K562 (cell line): ENCODE measurements at regions not wholly inside any gene's neighbourhood (a gene's known extent, or its start where the extent isn't known, plus 50 kb on each side); places are given as distances from the start of the nearest gene placed in this dataset.

Experiments
- ATAC-seq: fragments of 200-7000 bp; cut with Tn5 transposase; 3 replicates; pipeline ENCODE4 v1.9.1; 2020; ENCODE audit warnings: moderate library complexity
- BruUV-seq: library from RNA; stranded (reverse); fragments of 400-500 nt; replicated peaks from 2 replicates; lab custom pipeline; 2021; lab: Mats Ljungman, UMichigan
- CTCF ChIA-PET: fragments of 300-600 bp; formaldehyde crosslinking; extraction: SDS; loops from one replicate; lab custom pipeline; 2021; ENCODE audit warnings: low intra/inter-chr PET ratio; lab: Yijun Ruan, JAX
- POLR2A ChIA-PET: fragments of 300-600, 350-650 bp; sonication (Branson Sonifier 250); formaldehyde crosslinking; extraction: SDS; loops from one replicate; lab custom pipeline; 2021; ENCODE audit warnings: antibody characterized with exemption, inconsistent platforms; lab: Yijun Ruan, JAX
- DNase-seq, 4 experiments: peaks; one replicate each; pipeline versions ENCODE4 v3.0.0 to v3.0.0-alpha.2; 2011 to 2018; ENCODE audit warnings: low spot score in 3 of 4, mixed read lengths in 3 of 4; ENCODE audit errors: extremely low read depth in 1 of 4
- FAIRE-seq: peaks from 2 replicates; lab custom pipeline; 2011; peaks lifted over from hg19 to GRCh38; lab: Jason Lieb, UNC
- H2AFZ ChIP-seq: 2 replicates; pipeline ENCODE4 v1.6.0; 2011; ENCODE audit warnings: low read depth, low read length, control low read depth, inconsistent platforms
- H3K27ac ChIP-seq: fragments of 200-600 bp; 3 replicates; pipeline ENCODE4 v1.8.0; 2011; ENCODE audit warnings: low read depth, mild to moderate bottlenecking, control low read depth, inconsistent platforms, low read length, moderate library complexity, mixed read lengths; ENCODE audit errors: extremely low read depth
- H3K27me3 ChIP-seq, 2 experiments: fragments of 300-600 bp in 1 of 2; 2 replicates in 1 of 2; 3 replicates in 1 of 2; pipeline versions ENCODE4 v1.6.0 to v1.8.0; 2011; ENCODE audit warnings: inconsistent platforms in 2 of 2, low read length in 2 of 2, mild to moderate bottlenecking in 1 of 2, mixed read lengths in 1 of 2, moderate library complexity in 1 of 2; ENCODE audit not compliant: control insufficient read depth in 2 of 2, insufficient read depth in 2 of 2
- H3K36me3 ChIP-seq: fragments of 300-600 bp; 3 replicates; pipeline ENCODE4 v1.8.0; 2011; ENCODE audit warnings: mild to moderate bottlenecking, low read length, inconsistent platforms; ENCODE audit not compliant: control insufficient read depth, insufficient read depth
- H3K4me1 ChIP-seq, 2 experiments: fragments of 200-600 bp in 1 of 2; replicated peaks in 1 of 2; 2 replicates in 1 of 2; 3 replicates in 1 of 2; pipeline versions ENCODE4 v1.5.1 to v1.8.0; 2011; ENCODE audit warnings: inconsistent platforms in 2 of 2, low read length in 2 of 2, mild to moderate bottlenecking in 1 of 2, mixed read lengths in 1 of 2, moderate library complexity in 1 of 2; ENCODE audit not compliant: control insufficient read depth in 2 of 2, insufficient read depth in 2 of 2
- H3K4me2 ChIP-seq: 2 replicates; pipeline ENCODE4 v1.6.1; 2011; ENCODE audit warnings: low read length, control low read depth, inconsistent platforms, mixed read lengths; ENCODE audit not compliant: insufficient read depth
- H3K4me3 ChIP-seq: fragments of 200-600 bp; sonication (generic), shearing (Covaris generic); 2 replicates; pipeline ENCODE4 v1.5.1; 2016; ENCODE audit warnings: control low read depth, inconsistent platforms
- H3K79me2 ChIP-seq: fragments of 200-600 bp; 3 replicates; pipeline ENCODE4 v1.8.0; 2011; ENCODE audit warnings: low read length, inconsistent platforms; ENCODE audit not compliant: control insufficient read depth, insufficient read depth
- H3K9ac ChIP-seq, 2 experiments: 2 replicates each; pipeline versions ENCODE4 v1.6.0 to v1.6.1; 2011; ENCODE audit warnings: low read depth in 2 of 2, low read length in 2 of 2, control low read depth in 1 of 2, inconsistent platforms in 1 of 2, mild to moderate bottlenecking in 1 of 2, mixed read lengths in 1 of 2; ENCODE audit not compliant: insufficient read depth in 1 of 2
- H3K9me1 ChIP-seq: one replicate; pipeline ENCODE4 v1.6.0; 2011; ENCODE audit warnings: inconsistent platforms, mild to moderate bottlenecking, low read length, moderate library complexity; ENCODE audit not compliant: control insufficient read depth, insufficient read depth
- H3K9me3 ChIP-seq: replicated peaks from 2 replicates; pipeline ENCODE4 v1.5.1; 2011; ENCODE audit warnings: low read depth, low read length, inconsistent platforms; ENCODE audit not compliant: control insufficient read depth, insufficient read depth
- H4K20me1 ChIP-seq: replicated peaks from 2 replicates; pipeline ENCODE4 v1.6.1; 2011; ENCODE audit warnings: low read length, inconsistent platforms, mixed read lengths; ENCODE audit not compliant: control insufficient read depth, insufficient read depth
- L3MBTL2 ChIP-seq: fragments of 450-650 bp; IDR thresholded peaks from 2 replicates; pipeline ENCODE4 v1.6.1; 2016; ENCODE audit warnings: mild to moderate bottlenecking, moderate library complexity
- NEUROD1 ChIP-seq: fragments of 150-350 bp; IDR thresholded peaks from 2 replicates; pipeline ENCODE4 v1.6.1; 2014; ENCODE audit warnings: borderline replicate concordance, low read length, low read depth; ENCODE audit not compliant: partially characterized antibody
- TCF15 ChIP-seq: fragments of 250-450 bp; sonication (Bioruptor Pico); IDR thresholded peaks from 2 replicates; pipeline ENCODE4 v1.8.0; 2022; ENCODE audit warnings: moderate library complexity, mild to moderate bottlenecking, inconsistent platforms
- TSHZ1 ChIP-seq: fragments of 250-450 bp; sonication (Bioruptor Pico); IDR thresholded peaks from 2 replicates; pipeline ENCODE4 v1.4.0; 2020; ENCODE audit warnings: mild to moderate bottlenecking, moderate library complexity
- VEZF1 ChIP-seq: fragments of 200-800 bp; sonication (Bioruptor generic); IDR thresholded peaks from 2 replicates; pipeline ENCODE4 v1.6.1; 2017; ENCODE audit warnings: missing genetic modification characterization, missing compliant biosample characterization
- WGBS: fragments of 100-300 bp; shearing (Covaris generic); methylation state at CpG from one replicate; pipeline ENCODE4 v1.1.6; 2016; ENCODE audit warnings: low coverage, mixed read lengths; ENCODE audit not compliant: insufficient coverage; ENCODE audit errors: missing lambda C conversion rate; 5-methylcytosine and 5-hydroxymethylcytosine counted together
- in situ Hi-C: fragments of 300-500 bp; cut with MboI; formaldehyde crosslinking; loops from 4 replicates; pipeline ENCODE4 v1.15.0; 2018; ENCODE audit warnings: inconsistent platforms, mixed read lengths
- intact Hi-C: fragments of 100-400 bp; cut with micrococcal nuclease; formaldehyde crosslinking; loops from 2 replicates; pipeline ENCODE4 v1.14.2; 2022
- TF ChIP-seq, protein P1 (sequence below): sonication (generic); formaldehyde crosslinking; IDR thresholded peaks from 2 replicates; pipeline ENCODE4 v1.8.0; 2022; ENCODE audit warnings: mild to moderate bottlenecking, missing genetic modification reagents

GRCh38 chr2:187617120-187617519 is 62.9 kb upstream of the TFPI start:
- Histone ChIP-seq H3K9ac (no peak overlapping the region), H3K9me1 (no peaks in the 10 kb centered on the region), H3K27ac (no peak overlapping the region), H4K20me1 (no peaks in the 10 kb centered on the region), H3K4me2 (no peak overlapping the region), H3K4me1 (no peaks in the 10 kb centered on the region), H3K4me3 (no peak overlapping the region), H3K36me3 (no peaks in the 10 kb centered on the region), H2AFZ (no peak overlapping the region), H3K79me2 (no peaks in the 10 kb centered on the region), H3K9me3 (no peaks in the 10 kb centered on the region), H3K27me3 (no peaks in the 10 kb centered on the region)
- no peak for ATAC-seq
- in situ Hi-C loops (no loop called here), intact Hi-C loops (no loop called here)
- ChIA-PET POLR2A (interaction anchor here (1.0 kb wide), 1 partner anchor 9 kb away, joined by 4 read pairs; no protein-coding TSS in a partner anchor), CTCF (no interaction called here)
- WGBS = 32% methylated on average over 3 of the region's 3 CpGs
- no peak for DNase-seq
- BruUV-seq = no TSS peak
- TF ChIP-seq TCF15 (no peak), NEUROD1 (no peak), TSHZ1 (CRISPR knock-in tag) (no peak), VEZF1 (CRISPR knock-in tag) (no peak), L3MBTL2 (no peak)
- TF ChIP-seq, protein P1, sequence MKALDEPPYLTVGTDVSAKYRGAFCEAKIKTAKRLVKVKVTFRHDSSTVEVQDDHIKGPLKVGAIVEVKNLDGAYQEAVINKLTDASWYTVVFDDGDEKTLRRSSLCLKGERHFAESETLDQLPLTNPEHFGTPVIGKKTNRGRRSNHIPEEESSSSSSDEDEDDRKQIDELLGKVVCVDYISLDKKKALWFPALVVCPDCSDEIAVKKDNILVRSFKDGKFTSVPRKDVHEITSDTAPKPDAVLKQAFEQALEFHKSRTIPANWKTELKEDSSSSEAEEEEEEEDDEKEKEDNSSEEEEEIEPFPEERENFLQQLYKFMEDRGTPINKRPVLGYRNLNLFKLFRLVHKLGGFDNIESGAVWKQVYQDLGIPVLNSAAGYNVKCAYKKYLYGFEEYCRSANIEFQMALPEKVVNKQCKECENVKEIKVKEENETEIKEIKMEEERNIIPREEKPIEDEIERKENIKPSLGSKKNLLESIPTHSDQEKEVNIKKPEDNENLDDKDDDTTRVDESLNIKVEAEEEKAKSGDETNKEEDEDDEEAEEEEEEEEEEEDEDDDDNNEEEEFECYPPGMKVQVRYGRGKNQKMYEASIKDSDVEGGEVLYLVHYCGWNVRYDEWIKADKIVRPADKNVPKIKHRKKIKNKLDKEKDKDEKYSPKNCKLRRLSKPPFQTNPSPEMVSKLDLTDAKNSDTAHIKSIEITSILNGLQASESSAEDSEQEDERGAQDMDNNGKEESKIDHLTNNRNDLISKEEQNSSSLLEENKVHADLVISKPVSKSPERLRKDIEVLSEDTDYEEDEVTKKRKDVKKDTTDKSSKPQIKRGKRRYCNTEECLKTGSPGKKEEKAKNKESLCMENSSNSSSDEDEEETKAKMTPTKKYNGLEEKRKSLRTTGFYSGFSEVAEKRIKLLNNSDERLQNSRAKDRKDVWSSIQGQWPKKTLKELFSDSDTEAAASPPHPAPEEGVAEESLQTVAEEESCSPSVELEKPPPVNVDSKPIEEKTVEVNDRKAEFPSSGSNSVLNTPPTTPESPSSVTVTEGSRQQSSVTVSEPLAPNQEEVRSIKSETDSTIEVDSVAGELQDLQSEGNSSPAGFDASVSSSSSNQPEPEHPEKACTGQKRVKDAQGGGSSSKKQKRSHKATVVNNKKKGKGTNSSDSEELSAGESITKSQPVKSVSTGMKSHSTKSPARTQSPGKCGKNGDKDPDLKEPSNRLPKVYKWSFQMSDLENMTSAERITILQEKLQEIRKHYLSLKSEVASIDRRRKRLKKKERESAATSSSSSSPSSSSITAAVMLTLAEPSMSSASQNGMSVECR (CRISPR knock-in tag) = no peak
- FAIRE-seq = no peak
